NCI-H460 (cell line): ENCODE measurements at regions not wholly inside any gene's neighbourhood (a gene's known extent, or its start where the extent isn't known, plus 50 kb on each side); places are given as distances from the start of the nearest gene placed in this dataset.

Source experiments
- DNase-seq: peaks from one replicate; pipeline ENCODE4 v3.0.0-alpha.2; 2016; ENCODE audit warnings: low read depth; ENCODE audit errors: extremely low read depth
- small RNA-seq, 2 experiments: library from RNA; depleted of rRNA; stranded (forward); fragments of <200 nt; gene quantifications; one replicate each; pipeline ENCODE3, GENCODE V24; 2014

DNA sequence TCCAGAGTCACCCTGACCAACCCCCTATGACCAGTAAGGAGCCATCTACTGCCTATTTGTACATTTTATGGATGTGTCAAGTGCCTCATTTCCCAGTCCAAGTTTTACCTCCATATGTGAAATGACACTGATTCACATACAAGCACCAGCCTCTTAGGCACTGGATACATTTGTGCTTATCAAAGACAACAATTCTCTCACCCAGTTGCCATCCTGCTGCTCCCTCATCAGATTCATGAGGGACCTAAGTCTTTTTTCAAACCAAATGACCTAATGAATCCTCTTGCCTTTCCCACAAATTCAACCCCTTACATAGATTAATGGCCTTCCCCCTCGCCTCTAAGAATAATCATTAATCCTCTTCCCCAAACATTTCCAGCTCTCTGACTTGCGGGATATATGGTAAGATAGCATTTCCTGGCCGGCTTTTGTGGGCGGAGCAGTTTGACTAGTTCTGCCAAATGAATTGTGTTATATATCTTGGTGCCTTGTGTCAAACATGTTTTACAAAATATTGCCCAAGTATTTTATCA is 233.9 kb downstream of the ARAP2 start:
- no peak for DNase-seq

- no peak for DNase-seq
Observed at GRCh38 chr4:36011381-36011780, 232.9 kb downstream of the ARAP2 start.

GRCh38 chr4:36012503-36012902 is 231.8 kb downstream of the ARAP2 start:
- no peak for DNase-seq

DNA sequence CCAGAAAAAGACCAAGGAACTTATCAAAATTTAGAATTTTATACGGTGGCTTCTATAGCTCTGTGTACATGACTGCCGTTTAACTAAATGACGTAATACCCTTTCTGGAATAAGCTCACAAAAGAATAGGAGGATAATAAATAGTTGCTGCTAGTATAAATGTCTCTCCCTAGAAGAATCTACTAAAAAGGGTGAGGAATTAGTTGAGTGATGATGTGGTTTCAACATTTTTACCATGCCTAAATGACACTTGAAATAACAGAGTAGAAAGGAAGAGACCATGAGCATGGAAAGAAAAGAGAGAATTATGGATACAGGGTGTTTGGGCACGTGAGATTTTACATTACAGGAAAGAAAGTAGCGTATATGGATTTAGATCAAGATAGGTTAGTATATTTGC is 231.1 kb downstream of the ARAP2 start:
- DNase-seq: no peak

Small RNA genes lying in the stretch of these regions (small RNA-seq; reads per million reads assigned to genes)
- gene AC097535.2 (0 reads per million in 2 experiments), gene RF01210 (0.02 to 0.06 reads per million in 2 experiments), gene RNU6-573P (0 reads per million in 2 experiments)
